Endodermal cell (in vitro differentiated cells): ENCODE measurements at regions not wholly inside any gene's neighbourhood (a gene's known extent, or its start where the extent isn't known, plus 50 kb on each side); places are given as distances from the start of the nearest gene placed in this dataset.

Experiments used
- DNase-seq: peaks from one replicate; pipeline ENCODE4 v3.0.0-alpha.2; 2017
- H3K27ac ChIP-seq: 2 replicates; pipeline ENCODE4 v1.5.1; 2013; ENCODE audit warnings: mild to moderate bottlenecking, low read depth, low read length, moderate library complexity
- H3K27me3 ChIP-seq: 2 replicates; pipeline ENCODE4 v1.6.1; 2013; ENCODE audit warnings: mild to moderate bottlenecking, low read length, moderate library complexity; ENCODE audit not compliant: insufficient read depth, control insufficient read depth, poor library complexity, severe bottlenecking
- H3K36me3 ChIP-seq: 2 replicates; pipeline ENCODE4 v1.7.0; 2013; ENCODE audit warnings: mild to moderate bottlenecking, low read length, moderate library complexity; ENCODE audit not compliant: control insufficient read depth, insufficient read depth
- H3K4me1 ChIP-seq: one replicate; pipeline ENCODE4 v1.7.0; 2013; ENCODE audit warnings: low read length; ENCODE audit not compliant: control insufficient read depth, insufficient read depth
- H3K4me3 ChIP-seq: 2 replicates; pipeline ENCODE4 v1.5.1; 2013; ENCODE audit warnings: mild to moderate bottlenecking, low read length, moderate library complexity
- H3K9ac ChIP-seq: 2 replicates; pipeline ENCODE4 v1.6.1; 2013; ENCODE audit warnings: mild to moderate bottlenecking, low read length, moderate library complexity; ENCODE audit not compliant: poor library complexity, severe bottlenecking; ENCODE audit errors: extremely low read depth
- H3K9me3 ChIP-seq: 2 replicates; pipeline ENCODE4 v1.6.1; 2013; ENCODE audit warnings: mild to moderate bottlenecking, low read length, moderate library complexity; ENCODE audit not compliant: control insufficient read depth
- H3K27ac Mint-ChIP-seq: 2 replicates; pipeline ENCODE4 v1.8.0; 2020; ENCODE audit warnings: mixed read lengths
- H3K27me3 Mint-ChIP-seq: 2 replicates; pipeline ENCODE4 v1.8.0; 2021; ENCODE audit warnings: mild to moderate bottlenecking, mixed read lengths; ENCODE audit not compliant: insufficient read depth
- H3K36me3 Mint-ChIP-seq: 2 replicates; pipeline ENCODE4 v1.8.0; 2020; ENCODE audit warnings: low read depth, mixed read lengths
- H3K4me1 Mint-ChIP-seq: 2 replicates; pipeline ENCODE4 v1.8.0; 2020; ENCODE audit warnings: mixed read lengths
- H3K4me3 Mint-ChIP-seq: 2 replicates; pipeline ENCODE4 v1.8.0; 2020; ENCODE audit warnings: mild to moderate bottlenecking, moderate library complexity, mixed read lengths
- H3K9me3 Mint-ChIP-seq: 2 replicates; pipeline ENCODE4 v1.8.0; 2020; ENCODE audit warnings: mild to moderate bottlenecking, mixed read lengths
- WGBS, 2 experiments: methylation state at CpG; one replicate each; pipeline versions ENCODE4 v1.1.5 to v1.1.7; 2013; ENCODE audit warnings: missing lambda C conversion rate in 2 of 2, mixed read lengths in 1 of 2; ENCODE audit not compliant: insufficient coverage in 1 of 2, insufficient read length in 1 of 2; 5-methylcytosine and 5-hydroxymethylcytosine counted together
- TF ChIP-seq, protein P1 (sequence below): fragments of 200-600 bp; sonication (generic); conservative IDR thresholded peaks from 2 replicates; pipeline ENCODE4 v1.5.0; 2021; ENCODE audit warnings: antibody characterized with exemption, mild to moderate bottlenecking

DNA sequence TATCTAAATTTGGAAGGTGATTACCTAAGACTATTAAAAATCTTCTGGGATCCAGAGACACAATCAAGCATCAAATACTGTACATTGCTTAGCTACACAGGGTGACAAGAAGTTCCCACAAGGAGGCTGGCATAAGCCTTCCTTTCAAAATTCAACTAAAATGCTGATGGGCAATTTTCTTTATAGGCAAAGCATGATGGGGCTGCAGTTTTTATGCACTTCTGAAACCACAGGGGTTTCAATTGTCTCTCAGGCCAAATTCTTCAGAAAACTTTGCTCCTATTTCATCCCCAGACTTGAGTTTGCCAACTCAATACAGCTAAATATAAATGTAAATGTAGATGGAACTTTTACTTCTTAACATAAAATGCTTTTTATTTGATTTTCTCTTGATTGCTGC lies 241.6 kb downstream of the ZPLD1 start:
- peaks cover 39% of the 10 kb centered on the region for H3K27me3 Mint-ChIP-seq
- no peaks in the 10 kb centered on the region for H3K9me3 Mint-ChIP-seq
- Histone ChIP-seq H3K4me3 (no peak overlapping the region), H3K36me3 (no peaks in the 10 kb centered on the region), H3K27me3 (peaks cover 30% of the 10 kb centered on the region), H3K4me1 (no peaks in the 10 kb centered on the region), H3K9ac (no peak overlapping the region), H3K27ac (no peak overlapping the region), H3K9me3 (no peaks in the 10 kb centered on the region)
- no peak overlapping the region for H3K27ac Mint-ChIP-seq
- DNase-seq = no peak
- TF ChIP-seq, protein P1, sequence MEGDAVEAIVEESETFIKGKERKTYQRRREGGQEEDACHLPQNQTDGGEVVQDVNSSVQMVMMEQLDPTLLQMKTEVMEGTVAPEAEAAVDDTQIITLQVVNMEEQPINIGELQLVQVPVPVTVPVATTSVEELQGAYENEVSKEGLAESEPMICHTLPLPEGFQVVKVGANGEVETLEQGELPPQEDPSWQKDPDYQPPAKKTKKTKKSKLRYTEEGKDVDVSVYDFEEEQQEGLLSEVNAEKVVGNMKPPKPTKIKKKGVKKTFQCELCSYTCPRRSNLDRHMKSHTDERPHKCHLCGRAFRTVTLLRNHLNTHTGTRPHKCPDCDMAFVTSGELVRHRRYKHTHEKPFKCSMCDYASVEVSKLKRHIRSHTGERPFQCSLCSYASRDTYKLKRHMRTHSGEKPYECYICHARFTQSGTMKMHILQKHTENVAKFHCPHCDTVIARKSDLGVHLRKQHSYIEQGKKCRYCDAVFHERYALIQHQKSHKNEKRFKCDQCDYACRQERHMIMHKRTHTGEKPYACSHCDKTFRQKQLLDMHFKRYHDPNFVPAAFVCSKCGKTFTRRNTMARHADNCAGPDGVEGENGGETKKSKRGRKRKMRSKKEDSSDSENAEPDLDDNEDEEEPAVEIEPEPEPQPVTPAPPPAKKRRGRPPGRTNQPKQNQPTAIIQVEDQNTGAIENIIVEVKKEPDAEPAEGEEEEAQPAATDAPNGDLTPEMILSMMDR = no peak
- no peak overlapping the region for H3K4me3 Mint-ChIP-seq
- peaks cover 29% of the 10 kb centered on the region for H3K4me1 Mint-ChIP-seq
- H3K36me3 Mint-ChIP-seq = no peaks in the 10 kb centered on the region

DNA sequence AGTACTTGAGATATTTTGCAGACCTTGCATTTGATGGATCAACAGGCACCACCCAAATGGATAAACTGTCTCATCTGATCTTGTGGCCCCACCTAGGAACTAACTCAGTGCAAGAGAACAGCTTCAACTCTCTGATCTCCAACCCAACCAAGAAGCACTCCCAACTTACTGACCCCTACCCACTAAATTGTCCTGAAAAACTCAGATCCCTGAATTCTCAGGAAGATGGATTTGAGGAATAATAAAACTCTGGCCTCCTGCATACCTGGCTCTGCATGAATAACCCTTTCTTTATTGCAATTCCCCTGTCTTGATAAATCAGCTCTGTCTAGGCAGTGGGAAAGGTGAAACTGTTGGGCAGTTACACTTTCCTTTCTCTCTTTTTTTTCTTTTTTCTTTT lies 247.9 kb downstream of the ZPLD1 start:
- Histone ChIP-seq H3K9ac (no peak overlapping the region), H3K4me1 (peaks cover 5% of the 10 kb centered on the region), H3K36me3 (no peaks in the 10 kb centered on the region), H3K9me3 (no peaks in the 10 kb centered on the region), H3K27me3 (peaks cover 5% of the 10 kb centered on the region), H3K4me3 (no peak overlapping the region), H3K27ac (no peak overlapping the region)
- no peak for DNase-seq
- peaks cover 33% of the 10 kb centered on the region for H3K4me1 Mint-ChIP-seq
- no peaks in the 10 kb centered on the region for H3K36me3 Mint-ChIP-seq
- no peak overlapping the region for H3K4me3 Mint-ChIP-seq
- peaks cover 6% of the 10 kb centered on the region for H3K27me3 Mint-ChIP-seq
- H3K9me3 Mint-ChIP-seq = peaks cover 6% of the 10 kb centered on the region
- no peak overlapping the region for H3K27ac Mint-ChIP-seq
- TF ChIP-seq, protein P1 = no peak

DNA sequence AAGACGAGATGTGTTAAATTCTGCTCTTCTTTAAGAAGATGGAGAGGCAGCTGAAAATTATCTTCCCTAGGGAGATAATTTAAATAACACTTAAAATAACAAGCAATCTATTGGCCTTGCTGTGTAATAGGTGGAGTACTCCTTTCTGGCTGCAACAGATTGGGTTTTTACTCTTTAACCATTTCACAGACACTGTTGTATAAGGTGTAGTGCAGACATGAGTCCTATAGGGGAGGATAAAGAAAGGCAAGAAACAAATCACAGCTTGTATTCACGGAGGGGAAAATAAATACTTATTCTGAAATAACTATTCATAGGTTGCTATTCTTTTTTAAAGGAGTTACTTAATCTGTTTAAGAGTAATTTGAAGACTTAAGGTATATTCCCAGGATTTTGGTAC lies 252.0 kb downstream of the ZPLD1 start:
- peaks cover 30% of the 10 kb centered on the region for H3K4me1 Mint-ChIP-seq
- TF ChIP-seq, protein P1 = peak; percentile 55
- Histone ChIP-seq H3K36me3 (no peaks in the 10 kb centered on the region), H3K9ac (no peak overlapping the region), H3K9me3 (no peaks in the 10 kb centered on the region), H3K27me3 (no peaks in the 10 kb centered on the region), H3K4me1 (peaks cover 5% of the 10 kb centered on the region), H3K4me3 (no peak overlapping the region), H3K27ac (no peak overlapping the region)
- H3K36me3 Mint-ChIP-seq = no peaks in the 10 kb centered on the region
- no peak overlapping the region for H3K27ac Mint-ChIP-seq
- H3K4me3 Mint-ChIP-seq = no peak overlapping the region
- peaks cover 6% of the 10 kb centered on the region for H3K9me3 Mint-ChIP-seq
- peaks cover 2% of the 10 kb centered on the region for H3K27me3 Mint-ChIP-seq
- DNase-seq = no peak
- 88% methylated on average over 1 of the region's 2 CpGs; no CpG with 5 or more reads in 1 of the 2 experiments for WGBS, 2 experiments
